Gastroesophageal sphincter (tissue), 4 donors: ENCODE measurements at regions not wholly inside any gene's neighbourhood (a gene's known extent, or its start where the extent isn't known, plus 50 kb on each side); places are given as distances from the start of the nearest gene placed in this dataset.

Experiments used
- ATAC-seq: fragments of 150-250 bp; one replicate; pipeline ENCODE4 v1.9.1; 2016; ENCODE audit warnings: mild to moderate bottlenecking, moderate library complexity
- H3K27ac ChIP-seq, 4 donors: fragments of 200-600 bp; sonication (generic) in 3 of 4; 1 replicate in 3 of 4; 2 replicates in 1 of 4; pipeline ENCODE4 v1.5.1; 2016 to 2019
- H3K27me3 ChIP-seq: fragments of 200-600 bp; sonication (generic); one replicate; pipeline ENCODE4 v1.5.1; 2019
- H3K36me3 ChIP-seq, 2 donors: fragments of 200-600 bp; sonication (generic); one replicate each; pipeline ENCODE4 v1.5.1; 2019; ENCODE audit warnings: control low read depth in 1 of 2
- H3K4me1 ChIP-seq, 3 donors: fragments of 200-600 bp; sonication (generic); 1 replicate in 2 of 3; 2 replicates in 1 of 3; pipeline ENCODE4 v1.5.1; 2016 to 2019; ENCODE audit warnings: control low read depth in 2 of 3
- H3K4me3 ChIP-seq, 2 donors: fragments of 200-600 bp; sonication (generic); one replicate each; pipeline ENCODE4 v1.5.1; 2019; ENCODE audit warnings: mild to moderate bottlenecking in 1 of 2, moderate library complexity in 1 of 2
- H3K9me3 ChIP-seq, 3 donors: fragments of 200-600 bp; sonication (generic); one replicate each; pipeline ENCODE4 v1.5.1; 2017 to 2019; ENCODE audit warnings: control low read depth in 2 of 3
- CTCF ChIP-seq, 4 experiments: fragments of 200-600 bp in 2 of 4; fragments of 450-650 bp in 2 of 4; sonication (generic) in 1 of 4; IDR thresholded peaks; one replicate each; pipeline ENCODE4 v1.5.1; 2017 to 2019; ENCODE audit warnings: antibody characterized with exemption in 4 of 4, mild to moderate bottlenecking in 2 of 4, moderate library complexity in 2 of 4
- EP300 ChIP-seq: sonication (generic); formaldehyde crosslinking; IDR thresholded peaks from one replicate; pipeline ENCODE4 v1.6.1; 2017; ENCODE audit warnings: antibody characterized with exemption, mild to moderate bottlenecking
- POLR2A ChIP-seq, 2 donors: fragments of 450-650 bp; IDR thresholded peaks; one replicate each; pipeline ENCODE4 v1.6.1; 2017; ENCODE audit warnings: antibody characterized with exemption in 2 of 2, mild to moderate bottlenecking in 2 of 2, moderate library complexity in 1 of 2
- POLR2AphosphoS5 ChIP-seq: sonication (generic); formaldehyde crosslinking; IDR thresholded peaks from one replicate; pipeline ENCODE4 v1.6.1; 2017; ENCODE audit warnings: antibody characterized with exemption
- WGBS, 2 donors: methylation state at CpG; one replicate each; pipeline ENCODE4 v1.1.5; 2018; ENCODE audit warnings: low coverage in 1 of 2; 5-methylcytosine and 5-hydroxymethylcytosine counted together

DNA sequence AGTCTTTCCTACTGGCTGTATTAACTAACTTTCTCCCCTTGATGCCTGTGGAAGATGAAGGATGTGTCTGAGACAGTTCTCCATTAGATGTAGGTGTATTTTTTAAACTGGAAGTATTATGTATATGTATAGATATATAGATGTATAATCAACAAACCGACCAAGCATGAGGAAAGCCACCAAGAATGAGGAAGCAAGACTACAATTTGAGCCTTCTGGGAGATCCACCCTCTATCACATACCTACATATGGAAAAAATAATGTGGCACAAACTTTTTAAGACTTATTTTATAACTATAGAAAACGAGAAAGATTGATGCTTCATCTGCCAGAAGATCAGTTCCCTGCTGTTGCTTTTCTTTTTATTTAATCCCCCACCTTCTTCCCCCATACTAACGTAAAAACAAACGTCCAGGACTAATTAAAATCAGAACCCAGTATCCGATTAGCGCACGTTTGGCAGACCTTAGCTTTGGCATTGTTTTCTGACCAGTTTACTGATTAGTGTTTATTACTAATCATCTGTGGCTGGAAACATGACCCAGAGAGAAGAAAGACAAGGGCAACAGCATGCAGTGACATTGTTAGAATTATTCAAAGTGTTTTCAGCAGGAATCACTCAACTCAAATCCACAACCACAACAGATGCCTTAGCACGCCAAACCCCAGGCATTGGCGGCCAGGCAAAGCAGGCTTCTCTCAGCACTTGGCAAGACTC, 490.2 kb downstream of the EBF1 start:
- no peaks in the 10 kb centered on the region for H3K9me3 ChIP-seq
- H3K27ac ChIP-seq, result no peak overlapping the region
- H3K27me3 ChIP-seq, result no peaks in the 10 kb centered on the region
- ATAC-seq, result no peak
- H3K4me1 ChIP-seq, result no peaks in the 10 kb centered on the region
- TF ChIP-seq CTCF (IDR thresholded peaks at IDR 0.05), result no peak
- TF ChIP-seq EP300, result no peak
- no peak for TF ChIP-seq POLR2AphosphoS5
- TF ChIP-seq POLR2A (IDR thresholded peaks at IDR 0.05), result no peak
- 67 to 90% methylated on average over 8 to 9 of the region's 9 CpGs for WGBS, 2 donors
- H3K4me3 ChIP-seq, result no peak overlapping the region
- H3K36me3 ChIP-seq, result no peaks in the 10 kb centered on the region

GRCh38 chr5:158607088-158607487, 492.6 kb downstream of the EBF1 start:
- TF ChIP-seq EP300 (no peak), CTCF (IDR thresholded peaks at IDR 0.05) (no peak), POLR2A (IDR thresholded peaks at IDR 0.05) (no peak), POLR2AphosphoS5 (no peak)
- no peak overlapping the region for H3K4me3 ChIP-seq
- H3K36me3 ChIP-seq, result no peaks in the 10 kb centered on the region
- no peaks in the 10 kb centered on the region for H3K4me1 ChIP-seq
- H3K27me3 ChIP-seq, result no peaks in the 10 kb centered on the region
- ATAC-seq, result no peak
- WGBS, 2 donors, result 93 to 100% methylated on average over 1 to 2 of the region's 2 CpGs
- no peak overlapping the region for H3K27ac ChIP-seq
- no peaks in the 10 kb centered on the region for H3K9me3 ChIP-seq

- no peak overlapping the region for H3K4me3 ChIP-seq
- H3K4me1 ChIP-seq, result no peaks in the 10 kb centered on the region
- TF ChIP-seq POLR2AphosphoS5, result no peak
- TF ChIP-seq POLR2A (IDR thresholded peaks at IDR 0.05), result no peak
- no peak for TF ChIP-seq EP300
- no peak for TF ChIP-seq CTCF (IDR thresholded peaks at IDR 0.05)
- no peak for ATAC-seq
- WGBS, 2 donors, result 81 to 90% methylated on average over 3 of the region's 3 CpGs
- no peaks in the 10 kb centered on the region for H3K36me3 ChIP-seq
- no peaks in the 10 kb centered on the region for H3K9me3 ChIP-seq
- H3K27ac ChIP-seq, result no peak overlapping the region
- no peaks in the 10 kb centered on the region for H3K27me3 ChIP-seq
Measured at GRCh38 chr5:158606233-158606632, 493.5 kb downstream of the EBF1 start.

DNA sequence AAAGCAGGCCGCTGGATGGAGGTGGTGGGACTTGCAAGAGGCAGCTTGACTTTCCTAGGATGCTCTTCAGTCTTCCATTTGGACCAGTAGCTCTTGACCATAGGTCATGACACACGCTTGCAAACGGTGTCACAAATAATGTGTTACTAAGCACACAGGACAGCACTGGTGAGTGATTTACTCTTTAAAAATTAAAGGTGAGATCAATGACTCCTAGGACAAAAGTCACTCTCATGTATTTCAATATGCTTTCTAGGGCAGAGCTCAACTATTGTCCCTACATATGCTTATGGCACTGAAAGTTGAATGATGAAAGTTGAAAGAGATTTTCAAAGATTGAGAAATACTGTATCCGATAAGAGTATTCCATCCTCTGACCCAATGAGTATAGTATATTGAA, 496.7 kb downstream of the EBF1 start:
- WGBS, 2 donors, result 92% methylated on average over 2 to 4 of the region's 4 CpGs

More for the DNA sequence above, 496.7 kb downstream of the EBF1 start:
- TF ChIP-seq POLR2A (IDR thresholded peaks at IDR 0.05) (no peak), POLR2AphosphoS5 (no peak), EP300 (no peak), CTCF (IDR thresholded peaks at IDR 0.05) (no peak)
- Histone ChIP-seq H3K9me3 (no peaks in the 10 kb centered on the region), H3K27me3 (no peaks in the 10 kb centered on the region), H3K27ac (no peak overlapping the region), H3K4me3 (no peak overlapping the region), H3K4me1 (no peaks in the 10 kb centered on the region), H3K36me3 (no peaks in the 10 kb centered on the region)
- no peak for ATAC-seq
